Neural cell (in vitro differentiated cells): ENCODE measurements at regions not wholly inside any gene's neighbourhood (a gene's known extent, or its start where the extent isn't known, plus 50 kb on each side); places are given as distances from the start of the nearest gene placed in this dataset.

ENCODE experiments used
- H2AFZ ChIP-seq: fragments of 200-600, 300-800 bp; sonication (generic), shearing (Covaris generic); 2 replicates; pipeline ENCODE4 v1.6.0; 2014; ENCODE audit warnings: low read depth, mild to moderate bottlenecking, antibody characterized with exemption, low read length, moderate library complexity
- H3F3A ChIP-seq: fragments of 200-600 bp; shearing (Covaris generic); 2 replicates; pipeline ENCODE4 v1.6.1; 2016; ENCODE audit warnings: mild to moderate bottlenecking, moderate library complexity, mixed read lengths, antibody characterized with exemption, low read length; ENCODE audit not compliant: insufficient read depth, poor library complexity, severe bottlenecking
- H3K27ac ChIP-seq: fragments of 200-600, 300-800 bp; sonication (generic), shearing (Covaris generic); 2 replicates; pipeline ENCODE4 v1.5.1; 2014; ENCODE audit warnings: mild to moderate bottlenecking, low read length, moderate library complexity
- H3K27me3 ChIP-seq: fragments of 300-800, 200-600 bp; sonication (generic), shearing (Covaris generic); 2 replicates; pipeline ENCODE4 v1.6.0; 2014; ENCODE audit warnings: mild to moderate bottlenecking, low read depth, low read length, moderate library complexity; ENCODE audit not compliant: insufficient read depth
- H3K36me3 ChIP-seq: fragments of 300-800, 200-600 bp; sonication (generic), shearing (Covaris generic); 2 replicates; pipeline ENCODE4 v1.5.1; 2014; ENCODE audit warnings: mild to moderate bottlenecking, antibody characterized with exemption, low read length, moderate library complexity; ENCODE audit not compliant: insufficient read depth
- H3K4me2 ChIP-seq: fragments of 300-800, 200-600 bp; sonication (generic), shearing (Covaris generic); 2 replicates; pipeline ENCODE4 v1.6.0; 2014; ENCODE audit warnings: mild to moderate bottlenecking, low read length
- H3K4me3 ChIP-seq: fragments of 300-800, 200-600 bp; sonication (generic), shearing (Covaris generic); 2 replicates; pipeline ENCODE4 v1.5.1; 2014; ENCODE audit warnings: mild to moderate bottlenecking, low read length, moderate library complexity
- H3K79me2 ChIP-seq: fragments of 200-600 bp; shearing (Covaris generic); replicated peaks from 2 replicates; pipeline ENCODE4 v1.6.0; 2014; ENCODE audit warnings: mild to moderate bottlenecking, low read length, moderate library complexity; ENCODE audit not compliant: insufficient read depth
- H3K9ac ChIP-seq: fragments of 300-800, 200-600 bp; sonication (generic), shearing (Covaris generic); 2 replicates; pipeline ENCODE4 v1.6.1; 2016; ENCODE audit warnings: mild to moderate bottlenecking, low read length, mixed read lengths
- H3K9me2 ChIP-seq: fragments of 200-600 bp; shearing (Covaris generic); 2 replicates; pipeline ENCODE4 v1.6.1; 2016; ENCODE audit warnings: mild to moderate bottlenecking, low read length, mixed read lengths; ENCODE audit not compliant: insufficient read depth
- H3K9me3 ChIP-seq: fragments of 200-600, 300-800 bp; sonication (generic), shearing (Covaris generic); 2 replicates; pipeline ENCODE4 v1.6.1; 2016; ENCODE audit warnings: mild to moderate bottlenecking, mixed run types, low read length, moderate library complexity, mixed read lengths
- H4K20me1 ChIP-seq: fragments of 200-600 bp; shearing (Covaris generic); 2 replicates; pipeline ENCODE4 v1.6.1; 2016; ENCODE audit warnings: mild to moderate bottlenecking, mixed run types; ENCODE audit not compliant: insufficient read depth
- CTCF ChIP-seq: fragments of 450-650 bp; IDR thresholded peaks from 2 replicates; pipeline ENCODE4 v1.5.1; 2014; ENCODE audit warnings: antibody characterized with exemption, mild to moderate bottlenecking, moderate library complexity; ENCODE audit not compliant: poor library complexity, severe bottlenecking
- EP300 ChIP-seq: fragments of 450-650 bp; conservative IDR thresholded peaks from 2 replicates; pipeline ENCODE4 v1.6.1; 2014; ENCODE audit warnings: antibody characterized with exemption, mild to moderate bottlenecking, moderate library complexity; ENCODE audit not compliant: poor library complexity, severe bottlenecking
- EZH2 ChIP-seq: fragments of 200-600, 300-800 bp; shearing (Covaris generic), sonication (generic); IDR thresholded peaks from 2 replicates; pipeline ENCODE4 v1.6.1; 2014; ENCODE audit warnings: antibody characterized with exemption, low read length, borderline replicate concordance, mild to moderate bottlenecking; ENCODE audit not compliant: insufficient read depth, poor library complexity, severe bottlenecking
- MXI1 ChIP-seq: fragments of 450-650 bp; conservative IDR thresholded peaks from 2 replicates; pipeline ENCODE4 v1.6.1; 2014; ENCODE audit warnings: antibody characterized with exemption, mild to moderate bottlenecking; ENCODE audit not compliant: poor library complexity, severe bottlenecking
- POLR2AphosphoS5 ChIP-seq: IDR thresholded peaks from 2 replicates; pipeline ENCODE4 v1.6.1; 2012
- RAD21 ChIP-seq: fragments of 450-650 bp; conservative IDR thresholded peaks from 2 replicates; pipeline ENCODE4 v1.6.1; 2014; ENCODE audit warnings: antibody characterized with exemption, mild to moderate bottlenecking, moderate library complexity
- REST ChIP-seq: IDR thresholded peaks from 2 replicates; pipeline ENCODE4 v1.6.1; 2012; ENCODE audit warnings: borderline replicate concordance
- SMC3 ChIP-seq: fragments of 450-650 bp; conservative IDR thresholded peaks from 2 replicates; pipeline ENCODE4 v1.6.1; 2014; ENCODE audit warnings: antibody characterized with exemption, mild to moderate bottlenecking, moderate library complexity; ENCODE audit not compliant: poor library complexity
- TAF1 ChIP-seq: IDR thresholded peaks from 2 replicates; pipeline ENCODE4 v1.6.1; 2012; ENCODE audit warnings: low read depth
- small RNA-seq, 3 experiments: library from RNA; depleted of rRNA; stranded (forward); fragments of <200 nt; gene quantifications; one replicate each; pipeline ENCODE3, GENCODE V24; 2012

- Histone ChIP-seq H3K36me3 (no peaks in the 10 kb centered on the region), H3F3A (no peaks in the 10 kb centered on the region), H3K27me3 (no peaks in the 10 kb centered on the region), H4K20me1 (no peaks in the 10 kb centered on the region), H3K4me3 (no peak overlapping the region), H3K9me2 (no peaks in the 10 kb centered on the region), H2AFZ (no peak overlapping the region), H3K4me2 (no peak overlapping the region), H3K27ac (no peak overlapping the region), H3K9me3 (no peaks in the 10 kb centered on the region), H3K79me2 (no peaks in the 10 kb centered on the region), H3K9ac (no peak overlapping the region)
- TF ChIP-seq EZH2 (no peak), SMC3 (no peak), EP300 (no peak), RAD21 (no peak), CTCF (no peak), POLR2AphosphoS5 (no peak), MXI1 (no peak), REST (no peak), TAF1 (no peak)
Measured at GRCh38 chr21:27017246-27017645, 50.4 kb upstream of the ADAMTS5 start.

Small RNA genes lying in the stretch of these regions (small RNA-seq; reads per million reads assigned to genes)
- gene NCSTNP1: 0 reads per million in 3 experiments
- 0 reads per million in 3 experiments for gene RF00026
